Endothelial cell (in vitro differentiated cells): ENCODE measurements at regions not wholly inside any gene's neighbourhood (a gene's known extent, or its start where the extent isn't known, plus 50 kb on each side); places are given as distances from the start of the nearest gene placed in this dataset.

Source experiments
- DNase-seq: peaks from one replicate; pipeline ENCODE4 v3.0.0; 2021; ENCODE audit warnings: low spot score
- H3K27ac Mint-ChIP-seq: one replicate; pipeline ENCODE4 v1.8.0; 2021; ENCODE audit warnings: mixed read lengths, inconsistent platforms; ENCODE audit not compliant: unreplicated experiment
- H3K27me3 Mint-ChIP-seq: one replicate; pipeline ENCODE4 v1.8.0; 2021; ENCODE audit warnings: mild to moderate bottlenecking, moderate library complexity, mixed read lengths, inconsistent platforms; ENCODE audit not compliant: unreplicated experiment
- H3K36me3 Mint-ChIP-seq: one replicate; pipeline ENCODE4 v1.8.0; 2021; ENCODE audit warnings: mild to moderate bottlenecking, low read depth, mixed read lengths, inconsistent platforms; ENCODE audit not compliant: unreplicated experiment
- H3K4me1 Mint-ChIP-seq: one replicate; pipeline ENCODE4 v1.8.0; 2021; ENCODE audit warnings: mild to moderate bottlenecking, mixed read lengths, inconsistent platforms; ENCODE audit not compliant: unreplicated experiment
- H3K4me3 Mint-ChIP-seq: one replicate; pipeline ENCODE4 v1.8.0; 2021; ENCODE audit warnings: mild to moderate bottlenecking, mixed read lengths, inconsistent platforms; ENCODE audit not compliant: unreplicated experiment
- H3K9me3 Mint-ChIP-seq: one replicate; pipeline ENCODE4 v1.8.0; 2021; ENCODE audit warnings: mixed read lengths, inconsistent platforms; ENCODE audit not compliant: unreplicated experiment
- CTCF ChIP-seq: fragments of 200-600 bp; sonication (generic); IDR thresholded peaks from one replicate; pipeline ENCODE4 v1.5.0; 2021; ENCODE audit warnings: antibody characterized with exemption; ENCODE audit not compliant: unreplicated experiment

- no peaks in the 10 kb centered on the region for H3K4me1 Mint-ChIP-seq
- H3K36me3 Mint-ChIP-seq, result no peaks in the 10 kb centered on the region
- DNase-seq, result no peak
- H3K27ac Mint-ChIP-seq, result no peak overlapping the region
- no peak overlapping the region for H3K4me3 Mint-ChIP-seq
- no peaks in the 10 kb centered on the region for H3K9me3 Mint-ChIP-seq
- no peak for TF ChIP-seq CTCF
- no peaks in the 10 kb centered on the region for H3K27me3 Mint-ChIP-seq
Observed at GRCh38 chr22:49180683-49181024, 647.0 kb downstream of the BRD1 start.

- H3K27me3 Mint-ChIP-seq, result no peaks in the 10 kb centered on the region
- no peaks in the 10 kb centered on the region for H3K9me3 Mint-ChIP-seq
- no peak for TF ChIP-seq CTCF
- no peaks in the 10 kb centered on the region for H3K36me3 Mint-ChIP-seq
- DNase-seq, result no peak
- no peak overlapping the region for H3K4me3 Mint-ChIP-seq
- no peak overlapping the region for H3K27ac Mint-ChIP-seq
- H3K4me1 Mint-ChIP-seq, result no peaks in the 10 kb centered on the region
Observed at GRCh38 chr22:49179886-49180682, 647.6 kb downstream of the BRD1 start.

- Mint-ChIP-seq H3K36me3 (no peaks in the 10 kb centered on the region), H3K9me3 (no peaks in the 10 kb centered on the region), H3K27ac (no peak overlapping the region), H3K27me3 (no peaks in the 10 kb centered on the region), H3K4me3 (no peak overlapping the region), H3K4me1 (no peaks in the 10 kb centered on the region)
- no peak for TF ChIP-seq CTCF
- no peak for DNase-seq
Observed at GRCh38 chr22:49179175-49179574, 648.5 kb downstream of the BRD1 start.

GRCh38 chr22:49178246-49179005 is 649.2 kb downstream of the BRD1 start:
- Mint-ChIP-seq H3K27ac (no peak overlapping the region), H3K36me3 (no peaks in the 10 kb centered on the region), H3K4me1 (no peaks in the 10 kb centered on the region), H3K4me3 (no peak overlapping the region), H3K9me3 (no peaks in the 10 kb centered on the region), H3K27me3 (no peaks in the 10 kb centered on the region)
- no peak for TF ChIP-seq CTCF
- DNase-seq, result no peak

GRCh38 chr22:49177666-49178065 is 650.0 kb downstream of the BRD1 start:
- TF ChIP-seq CTCF, result no peak
- Mint-ChIP-seq H3K27ac (no peak overlapping the region), H3K4me1 (no peaks in the 10 kb centered on the region), H3K27me3 (no peaks in the 10 kb centered on the region), H3K36me3 (no peaks in the 10 kb centered on the region), H3K9me3 (no peaks in the 10 kb centered on the region), H3K4me3 (no peak overlapping the region)
- DNase-seq, result no peak
